Subcutaneous abdominal adipose tissue (tissue), 5 donors: ENCODE measurements at regions not wholly inside any gene's neighbourhood (a gene's known extent, or its start where the extent isn't known, plus 50 kb on each side); places are given as distances from the start of the nearest gene placed in this dataset.

Experiments
- H3K27ac ChIP-seq: one replicate; pipeline ENCODE4 v1.7.0; 2013; ENCODE audit warnings: low read depth, mild to moderate bottlenecking, inconsistent platforms, low read length, moderate library complexity
- H3K27me3 ChIP-seq, 5 donors: one replicate each; pipeline ENCODE4 v1.7.0; 2013; ENCODE audit warnings: low read length in 5 of 5, inconsistent platforms in 1 of 5; ENCODE audit not compliant: control insufficient read depth in 5 of 5, insufficient read depth in 4 of 5
- H3K36me3 ChIP-seq, 5 donors: one replicate each; pipeline ENCODE4 v1.7.0; 2013; ENCODE audit warnings: low read length in 5 of 5; ENCODE audit not compliant: control insufficient read depth in 5 of 5, insufficient read depth in 5 of 5
- H3K4me1 ChIP-seq, 5 donors: one replicate each; pipeline ENCODE4 v1.7.0; 2013; ENCODE audit warnings: low read length in 5 of 5, mild to moderate bottlenecking in 3 of 5, moderate library complexity in 1 of 5; ENCODE audit not compliant: control insufficient read depth in 5 of 5, insufficient read depth in 5 of 5
- H3K4me3 ChIP-seq, 5 donors: one replicate each; pipeline ENCODE4 v1.7.0; 2013; ENCODE audit warnings: low read length in 5 of 5, low read depth in 1 of 5
- H3K9ac ChIP-seq, 5 donors: one replicate each; pipeline ENCODE4 v1.7.0; 2013; ENCODE audit warnings: low read length in 5 of 5, mild to moderate bottlenecking in 4 of 5, moderate library complexity in 3 of 5
- H3K9me3 ChIP-seq, 5 donors: one replicate each; pipeline ENCODE4 v1.7.0; 2013; ENCODE audit warnings: low read length in 5 of 5; ENCODE audit not compliant: control insufficient read depth in 5 of 5
- donor health status: healthy.
- donor health status: healthy.
- donor health status: healthy.
- donor health status: healthy.
- donor health status: healthy.

DNA sequence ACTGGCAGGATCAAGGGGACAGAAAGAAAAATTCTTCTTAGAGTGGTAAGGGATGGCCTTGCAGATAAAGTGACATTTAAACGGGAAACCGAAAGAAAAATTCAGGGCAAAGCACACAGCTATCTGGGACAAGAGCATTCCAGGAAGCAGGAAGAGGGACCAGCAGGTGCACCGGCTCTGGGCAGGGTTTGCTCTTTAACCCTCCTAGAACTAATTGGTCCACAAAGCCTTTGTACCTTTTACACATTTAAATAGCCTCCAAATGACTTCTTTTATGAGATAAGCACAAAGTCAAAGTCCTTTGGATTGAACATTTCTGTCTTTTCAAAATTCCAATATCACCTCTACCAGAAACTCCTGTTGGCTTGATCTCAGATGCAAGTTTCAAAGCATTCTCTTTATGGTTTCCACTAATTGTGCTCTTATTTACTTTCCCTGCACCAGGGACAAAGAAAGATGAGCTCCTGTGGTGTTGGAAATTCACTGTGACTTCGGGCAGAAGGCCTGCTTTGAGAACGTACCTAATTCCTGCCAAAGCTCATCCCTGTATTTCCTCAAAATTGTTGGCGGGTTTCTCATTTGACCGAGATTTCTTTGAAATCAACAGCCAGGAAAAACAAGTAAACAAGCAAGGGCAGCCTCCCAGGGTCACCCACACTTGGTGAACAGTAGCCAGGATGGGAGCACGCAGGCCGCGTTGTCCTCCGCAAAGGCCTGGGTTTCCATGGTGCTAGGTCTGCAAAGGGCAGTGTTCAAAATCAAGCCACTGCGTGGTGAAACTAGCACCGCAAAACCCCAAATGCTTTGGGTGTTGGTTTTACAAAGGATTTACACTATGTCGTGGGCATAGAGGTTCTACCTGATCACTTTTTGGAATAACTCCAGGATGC lies 98.6 kb downstream of the IRS2 start:
- peaks cover 8 to 28% (median 22%) of the 10 kb centered on the region in 5 donors for H3K4me1 ChIP-seq
- H3K9ac ChIP-seq: no peak overlapping the region
- no peak overlapping the region for H3K27ac ChIP-seq
- H3K4me3 ChIP-seq: no peak overlapping the region
- H3K36me3 ChIP-seq: no peaks in the 10 kb centered on the region
- no peaks in the 10 kb centered on the region for H3K9me3 ChIP-seq
- H3K27me3 ChIP-seq: no peaks in the 10 kb centered on the region

DNA sequence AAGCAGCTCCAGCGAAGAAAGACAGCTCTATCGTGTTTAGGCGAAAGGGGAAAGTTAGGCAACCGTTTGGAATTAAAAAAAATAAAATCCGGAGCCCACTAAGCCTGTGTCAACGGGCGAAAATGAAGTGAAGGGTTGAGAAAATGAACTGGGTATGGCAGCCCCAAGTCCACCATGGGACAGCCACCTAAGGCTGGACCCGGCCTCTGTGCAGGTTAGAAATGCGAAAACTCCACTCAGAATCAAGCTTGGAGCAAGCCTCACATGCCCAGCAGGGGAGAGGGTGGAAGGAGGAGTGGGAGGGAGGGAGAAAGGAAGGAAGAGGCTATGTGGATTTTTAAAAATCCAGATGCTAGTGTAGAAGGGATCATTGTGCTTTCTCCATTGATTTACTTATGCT lies 101.2 kb downstream of the IRS2 start:
- peak overlapping the region; percentile 95 for H3K27ac ChIP-seq
- H3K4me1 ChIP-seq: peaks cover 8 to 28% (median 22%) of the 10 kb centered on the region in 5 donors

DNA sequence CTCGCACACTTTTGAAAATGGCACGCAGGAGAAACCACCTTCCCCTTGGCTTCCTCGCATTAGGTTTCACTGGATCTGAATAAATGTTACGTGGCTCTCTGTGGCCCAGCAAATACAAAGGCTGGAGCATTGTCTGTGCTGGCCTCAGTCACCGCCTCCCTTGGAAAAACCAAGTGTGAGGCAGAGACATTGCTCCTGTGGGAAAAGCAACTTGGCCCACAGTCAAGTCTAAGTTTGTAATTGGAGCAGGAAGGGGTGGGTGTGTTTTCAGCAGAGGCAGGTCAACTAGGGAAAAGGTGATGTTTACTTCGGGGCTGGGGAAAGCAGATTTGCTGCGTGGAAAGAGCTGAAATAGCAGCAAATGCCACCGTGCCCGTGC lies 101.6 kb downstream of the IRS2 start:
- Histone ChIP-seq H3K9me3 (no peaks in the 10 kb centered on the region), H3K4me3 (peak overlapping the region; percentile 36 to 54 (median 41)), H3K9ac (peak overlapping the region; percentile 9 to 64 (median 43)), H3K36me3 (no peaks in the 10 kb centered on the region), H3K27ac (peak overlapping the region; percentile 95), H3K4me1 (peaks cover 8 to 28% (median 22%) of the 10 kb centered on the region in 5 donors), H3K27me3 (peaks cover 0 to 4% (median 0%) of the 10 kb centered on the region in 5 donors)

More for the DNA sequence above, 101.2 kb downstream of the IRS2 start:
- H3K36me3 ChIP-seq: no peaks in the 10 kb centered on the region
- H3K4me3 ChIP-seq: peak overlapping the region; percentile 36 to 54 (median 41)
- H3K27me3 ChIP-seq: peaks cover 0 to 4% (median 0%) of the 10 kb centered on the region in 5 donors
- no peaks in the 10 kb centered on the region for H3K9me3 ChIP-seq
- peak overlapping the region in 4 of 5 donors; percentile 21 to 83 (median 49) for H3K9ac ChIP-seq

DNA sequence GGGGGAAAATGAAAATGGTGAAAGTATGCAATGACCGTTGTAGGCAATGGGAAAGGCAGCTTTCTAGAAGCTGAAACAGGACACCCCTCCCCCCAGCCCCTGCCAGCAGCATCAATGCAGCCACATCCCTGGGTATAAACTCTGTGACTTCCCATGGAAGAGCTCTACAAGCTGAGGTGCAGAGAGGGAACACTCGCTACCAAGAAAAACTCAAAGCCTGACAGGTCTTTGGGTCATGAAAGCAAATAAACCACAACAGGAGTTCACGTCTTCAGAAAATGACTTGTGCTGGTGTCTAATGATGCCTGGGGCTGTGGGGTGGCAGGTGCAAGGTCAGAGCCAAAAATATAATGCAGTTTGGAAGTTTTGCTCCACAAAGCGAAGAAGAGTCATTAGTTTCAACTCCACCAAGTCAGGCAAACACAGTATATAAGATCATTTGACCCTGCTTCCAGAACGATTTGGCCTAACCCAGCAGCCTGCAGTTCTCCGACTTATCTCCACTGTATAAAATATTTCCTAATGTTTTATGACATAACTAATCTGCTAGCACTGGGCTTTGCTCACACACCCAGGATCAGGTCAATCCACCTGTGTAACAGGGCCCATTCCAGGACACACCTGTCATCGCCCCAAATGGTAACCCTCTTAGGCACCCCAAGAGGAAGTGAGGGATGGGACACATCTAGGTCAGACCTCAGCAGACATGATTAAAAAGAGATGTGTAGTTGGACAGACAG lies 102.1 kb downstream of the IRS2 start:
- no peaks in the 10 kb centered on the region for H3K9me3 ChIP-seq
- peak overlapping the region in 4 of 5 donors; percentile 36 to 54 (median 41) for H3K4me3 ChIP-seq
- H3K27ac ChIP-seq: peak overlapping the region; percentile 95
- H3K4me1 ChIP-seq: peaks cover 8 to 28% (median 22%) of the 10 kb centered on the region in 5 donors
- H3K36me3 ChIP-seq: no peaks in the 10 kb centered on the region
- H3K9ac ChIP-seq: peak overlapping the region in 4 of 5 donors; percentile 9 to 64 (median 44)
- H3K27me3 ChIP-seq: peaks cover 0 to 4% (median 0%) of the 10 kb centered on the region in 5 donors

DNA sequence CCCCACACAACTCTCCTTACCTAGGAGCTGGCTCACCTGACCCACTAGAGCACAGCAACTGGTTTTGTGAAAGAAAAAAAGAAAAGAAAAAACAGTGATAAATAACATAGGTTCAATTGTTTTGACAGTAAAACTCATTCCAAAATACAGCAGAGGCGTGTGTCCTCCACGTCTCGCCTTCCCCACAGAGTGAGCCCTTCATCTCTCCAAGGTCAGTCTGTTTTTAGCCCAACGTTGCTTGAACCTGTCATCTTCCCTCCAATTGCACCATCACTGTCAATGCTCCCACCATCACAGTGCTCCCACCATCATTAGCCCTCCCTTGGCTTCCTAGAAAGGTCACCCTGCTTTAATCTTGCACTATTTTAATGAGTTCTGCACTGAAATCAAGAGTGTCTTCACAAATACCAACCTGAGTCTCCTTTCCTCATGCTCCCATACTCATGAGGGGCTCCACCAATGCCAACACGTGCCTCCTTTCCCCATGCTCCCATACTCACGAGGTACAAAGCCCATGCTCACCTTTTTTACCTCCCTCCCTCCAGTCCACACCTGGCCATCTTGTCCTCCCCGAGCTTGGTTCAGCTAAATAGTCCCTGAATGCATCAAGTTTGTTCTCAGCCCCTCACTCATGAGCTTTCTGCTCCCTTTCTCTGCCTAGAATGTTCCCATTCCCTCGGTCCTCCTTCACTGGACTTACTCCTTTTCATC lies 103.7 kb downstream of the IRS2 start:
- Histone ChIP-seq H3K4me1 (peaks cover 8 to 28% (median 22%) of the 10 kb centered on the region in 5 donors), H3K27me3 (peaks cover 0 to 4% (median 0%) of the 10 kb centered on the region in 5 donors), H3K4me3 (no peak overlapping the region), H3K9me3 (no peaks in the 10 kb centered on the region), H3K27ac (no peak overlapping the region), H3K9ac (no peak overlapping the region), H3K36me3 (no peaks in the 10 kb centered on the region)

DNA sequence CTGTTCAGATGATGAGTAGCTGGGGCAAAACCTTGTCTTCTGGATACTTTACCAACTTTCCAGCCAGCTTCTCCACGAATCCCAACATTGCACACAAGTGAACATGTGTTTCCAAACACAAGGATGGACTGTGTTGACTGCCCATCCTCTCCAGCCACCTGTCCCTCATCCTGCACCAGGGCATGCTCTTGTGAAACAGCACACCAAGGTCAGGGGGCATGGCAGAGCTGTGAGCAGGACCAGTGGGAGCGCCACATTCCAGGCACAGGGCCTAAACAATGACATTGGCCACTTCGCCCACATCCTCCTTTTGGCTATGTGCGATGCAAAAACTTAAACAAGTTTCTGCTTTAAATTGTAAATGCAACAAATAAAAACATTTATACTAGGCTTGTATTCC lies 105.5 kb downstream of the IRS2 start:
- Histone ChIP-seq H3K9me3 (no peaks in the 10 kb centered on the region), H3K27ac (no peak overlapping the region), H3K4me1 (peaks cover 8 to 24% (median 19%) of the 10 kb centered on the region in 5 donors), H3K9ac (no peak overlapping the region), H3K36me3 (no peaks in the 10 kb centered on the region), H3K4me3 (no peak overlapping the region), H3K27me3 (peaks cover 0 to 4% (median 0%) of the 10 kb centered on the region in 5 donors)

DNA sequence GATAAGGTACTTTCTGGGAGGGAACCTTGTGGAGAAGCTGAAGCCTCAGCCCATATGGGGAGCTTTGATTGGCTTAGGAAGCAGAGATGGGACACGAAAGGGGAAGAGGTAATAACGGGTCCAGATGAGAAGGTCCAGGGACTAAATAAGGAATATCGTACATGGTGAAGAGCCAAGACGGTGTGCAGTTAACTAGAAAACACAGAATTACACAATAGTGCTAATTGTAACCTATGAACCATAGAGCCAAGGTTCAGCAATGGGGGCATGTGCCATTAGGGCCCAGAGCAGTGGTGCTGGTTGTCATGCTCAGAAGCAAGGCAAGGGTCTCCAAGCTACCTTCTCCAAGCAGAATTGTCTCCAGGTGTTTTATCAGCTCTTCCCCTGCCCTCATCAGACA lies 106.1 kb downstream of the IRS2 start:
- Histone ChIP-seq H3K4me3 (no peak overlapping the region), H3K4me1 (peaks cover 8 to 17% (median 13%) of the 10 kb centered on the region in 5 donors), H3K9ac (no peak overlapping the region), H3K27ac (no peak overlapping the region), H3K27me3 (peaks cover 0 to 5% (median 0%) of the 10 kb centered on the region in 5 donors), H3K9me3 (no peaks in the 10 kb centered on the region), H3K36me3 (no peaks in the 10 kb centered on the region)

DNA sequence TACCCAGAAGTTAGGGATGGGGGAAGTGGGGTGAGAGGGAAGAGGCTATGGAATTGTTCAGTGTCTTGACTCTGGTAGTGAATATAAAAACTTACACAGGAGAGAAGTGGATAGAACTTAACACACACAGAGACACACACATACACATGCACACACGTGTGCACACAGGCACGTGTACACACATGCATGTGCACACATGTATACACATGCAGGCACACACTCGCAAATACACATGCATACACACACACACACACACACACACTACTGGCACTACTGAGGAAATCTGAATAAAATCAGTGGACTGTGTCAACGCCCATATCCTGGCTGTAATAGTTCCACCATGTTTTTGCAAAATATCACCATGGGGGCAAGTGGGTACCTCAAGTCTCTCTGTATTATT lies 107.9 kb downstream of the IRS2 start:
- Histone ChIP-seq H3K9ac (no peak overlapping the region), H3K27ac (no peak overlapping the region), H3K4me1 (peaks cover 0 to 8% (median 7%) of the 10 kb centered on the region in 5 donors), H3K4me3 (no peak overlapping the region), H3K36me3 (no peaks in the 10 kb centered on the region), H3K9me3 (no peaks in the 10 kb centered on the region), H3K27me3 (peaks cover 0 to 5% (median 0%) of the 10 kb centered on the region in 5 donors)

DNA sequence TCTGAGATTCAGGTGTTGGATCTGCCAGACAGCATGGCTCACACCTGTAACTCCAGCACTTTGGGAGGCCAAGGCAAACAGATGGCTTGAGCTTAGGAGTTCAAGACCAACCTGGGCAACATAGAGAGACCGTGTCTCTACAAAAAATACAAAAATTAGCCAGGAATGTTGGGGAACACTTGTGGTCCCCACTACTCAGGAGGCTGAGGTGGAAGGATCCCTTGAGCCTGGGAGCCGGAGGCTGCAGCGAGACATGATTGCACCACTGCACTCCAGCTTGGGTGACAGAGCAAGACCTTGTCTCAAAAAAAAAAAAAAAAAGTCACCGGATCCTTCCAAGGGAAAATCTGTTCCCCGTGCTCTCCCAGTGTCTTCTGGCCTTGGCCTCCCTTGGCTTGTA lies 109.2 kb downstream of the IRS2 start:
- Histone ChIP-seq H3K36me3 (no peaks in the 10 kb centered on the region), H3K27ac (no peak overlapping the region), H3K4me1 (peaks cover 0 to 20% (median 18%) of the 10 kb centered on the region in 5 donors), H3K9me3 (no peaks in the 10 kb centered on the region), H3K4me3 (no peak overlapping the region), H3K9ac (no peak overlapping the region), H3K27me3 (peaks cover 0 to 5% (median 0%) of the 10 kb centered on the region in 5 donors)
